SU-DHL-6 (cell line): ENCODE measurements at regions not wholly inside any gene's neighbourhood (a gene's known extent, or its start where the extent isn't known, plus 50 kb on each side); places are given as distances from the start of the nearest gene placed in this dataset.
A peak's percentile ranks its signal among the peaks of the same experiment; 100 is the strongest.

Source experiments
- H2AFZ ChIP-seq: fragments of 200-600 bp; sonication (generic); 2 replicates; pipeline ENCODE4 v1.6.1; 2014; ENCODE audit warnings: low read depth, mild to moderate bottlenecking, moderate library complexity, mixed read lengths, antibody characterized with exemption, low read length; ENCODE audit not compliant: severe bottlenecking
- H3F3A ChIP-seq: fragments of 200-600 bp; shearing (Covaris generic); 2 replicates; pipeline ENCODE4 v1.6.0; 2016; ENCODE audit warnings: antibody characterized with exemption, mild to moderate bottlenecking; ENCODE audit not compliant: insufficient read depth
- H3K27ac ChIP-seq: fragments of 200-600 bp; sonication (generic); 2 replicates; pipeline ENCODE4 v1.5.1; 2016; ENCODE audit warnings: low read depth, mild to moderate bottlenecking, low read length, moderate library complexity, mixed read lengths
- H3K27me3 ChIP-seq: fragments of 200-600 bp; sonication (generic), shearing (Covaris generic); 2 replicates; pipeline ENCODE4 v1.6.0; 2014; ENCODE audit warnings: mild to moderate bottlenecking, low read length
- H3K36me3 ChIP-seq: fragments of 200-600 bp; sonication (generic); 2 replicates; pipeline ENCODE4 v1.6.1; 2014; ENCODE audit warnings: mild to moderate bottlenecking, low read length, mixed read lengths
- H3K4me2 ChIP-seq: fragments of 300-600, 200-600 bp; shearing (Covaris generic), sonication (generic); 2 replicates; pipeline ENCODE4 v1.6.0; 2014; ENCODE audit warnings: low read length, low read depth, mild to moderate bottlenecking; ENCODE audit not compliant: poor library complexity, severe bottlenecking
- H3K4me3 ChIP-seq: fragments of 200-600 bp; sonication (generic); 2 replicates; pipeline ENCODE4 v1.5.1; 2014; ENCODE audit warnings: antibody characterized with exemption, low read length, mild to moderate bottlenecking, mixed read lengths; ENCODE audit not compliant: insufficient read depth, poor library complexity, severe bottlenecking
- H3K79me2 ChIP-seq: fragments of 200-600 bp; sonication (generic); 2 replicates; pipeline ENCODE4 v1.6.1; 2014; ENCODE audit warnings: mild to moderate bottlenecking, low read length, moderate library complexity; ENCODE audit not compliant: insufficient read depth
- H3K9ac ChIP-seq: fragments of 200-600 bp; sonication (generic); 2 replicates; pipeline ENCODE4 v1.7.0; 2014; ENCODE audit warnings: mild to moderate bottlenecking, low read length
- H3K9me2 ChIP-seq: fragments of 200-600 bp; sonication (generic); replicated peaks from 2 replicates; pipeline ENCODE4 v1.6.1; 2014; ENCODE audit warnings: low read length; ENCODE audit not compliant: insufficient read depth
- H3K9me3 ChIP-seq: fragments of 200-600 bp; sonication (generic); 2 replicates; pipeline ENCODE4 v1.6.1; 2014; ENCODE audit warnings: low read length, mixed read lengths; ENCODE audit not compliant: insufficient read depth
- H4K20me1 ChIP-seq: fragments of 200-600 bp; sonication (generic); 2 replicates; pipeline ENCODE4 v1.6.1; 2014; ENCODE audit warnings: low read depth, mild to moderate bottlenecking, antibody characterized with exemption, low read length, moderate library complexity, mixed read lengths
- EZH2phosphoT487 ChIP-seq: fragments of 200-600 bp; sonication (generic), shearing (Covaris generic); conservative IDR thresholded peaks from 2 replicates; pipeline ENCODE4 v1.6.1; 2018; ENCODE audit warnings: mild to moderate bottlenecking, antibody characterized with exemption, low read length, moderate library complexity, mixed read lengths
- TF ChIP-seq, protein P1 (sequence below): fragments of 200-600 bp; sonication (generic); IDR thresholded peaks from one replicate; pipeline ENCODE4 v1.5.1; 2017; ENCODE audit warnings: antibody characterized with exemption, mild to moderate bottlenecking, low read length, moderate library complexity; ENCODE audit not compliant: insufficient read depth, poor library complexity, severe bottlenecking

- no peaks in the 10 kb centered on the region for H3K36me3 ChIP-seq
- no peak overlapping the region for H2AFZ ChIP-seq
- H3F3A ChIP-seq = no peaks in the 10 kb centered on the region
- no peaks in the 10 kb centered on the region for H3K79me2 ChIP-seq
- no peak overlapping the region for H3K4me2 ChIP-seq
- TF ChIP-seq, protein P1, sequence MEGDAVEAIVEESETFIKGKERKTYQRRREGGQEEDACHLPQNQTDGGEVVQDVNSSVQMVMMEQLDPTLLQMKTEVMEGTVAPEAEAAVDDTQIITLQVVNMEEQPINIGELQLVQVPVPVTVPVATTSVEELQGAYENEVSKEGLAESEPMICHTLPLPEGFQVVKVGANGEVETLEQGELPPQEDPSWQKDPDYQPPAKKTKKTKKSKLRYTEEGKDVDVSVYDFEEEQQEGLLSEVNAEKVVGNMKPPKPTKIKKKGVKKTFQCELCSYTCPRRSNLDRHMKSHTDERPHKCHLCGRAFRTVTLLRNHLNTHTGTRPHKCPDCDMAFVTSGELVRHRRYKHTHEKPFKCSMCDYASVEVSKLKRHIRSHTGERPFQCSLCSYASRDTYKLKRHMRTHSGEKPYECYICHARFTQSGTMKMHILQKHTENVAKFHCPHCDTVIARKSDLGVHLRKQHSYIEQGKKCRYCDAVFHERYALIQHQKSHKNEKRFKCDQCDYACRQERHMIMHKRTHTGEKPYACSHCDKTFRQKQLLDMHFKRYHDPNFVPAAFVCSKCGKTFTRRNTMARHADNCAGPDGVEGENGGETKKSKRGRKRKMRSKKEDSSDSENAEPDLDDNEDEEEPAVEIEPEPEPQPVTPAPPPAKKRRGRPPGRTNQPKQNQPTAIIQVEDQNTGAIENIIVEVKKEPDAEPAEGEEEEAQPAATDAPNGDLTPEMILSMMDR = peak; percentile 28
- no peak for TF ChIP-seq EZH2phosphoT487
- no peaks in the 10 kb centered on the region for H4K20me1 ChIP-seq
- no peaks in the 10 kb centered on the region for H3K9me3 ChIP-seq
- H3K9me2 ChIP-seq = no peaks in the 10 kb centered on the region
- H3K4me3 ChIP-seq = no peak overlapping the region
- H3K27me3 ChIP-seq = no peaks in the 10 kb centered on the region
- no peak overlapping the region for H3K9ac ChIP-seq
- no peak overlapping the region for H3K27ac ChIP-seq
Observed at GRCh38 chr1:98053471-98054366, 132.9 kb upstream of the DPYD start.

- TF ChIP-seq, protein P1 = peak; percentile 89
- TF ChIP-seq EZH2phosphoT487 = no peak
- H3K36me3 ChIP-seq = no peaks in the 10 kb centered on the region
- H3K9me3 ChIP-seq = no peaks in the 10 kb centered on the region
- H3F3A ChIP-seq = no peaks in the 10 kb centered on the region
- no peaks in the 10 kb centered on the region for H3K27me3 ChIP-seq
- H3K79me2 ChIP-seq = no peaks in the 10 kb centered on the region
- H3K4me2 ChIP-seq = no peak overlapping the region
- no peak overlapping the region for H2AFZ ChIP-seq
- no peaks in the 10 kb centered on the region for H3K9me2 ChIP-seq
- no peak overlapping the region for H3K4me3 ChIP-seq
- no peak overlapping the region for H3K27ac ChIP-seq
- H4K20me1 ChIP-seq = no peaks in the 10 kb centered on the region
- H3K9ac ChIP-seq = no peak overlapping the region
Observed at GRCh38 chr1:98051065-98051675, 130.3 kb upstream of the DPYD start.

DNA sequence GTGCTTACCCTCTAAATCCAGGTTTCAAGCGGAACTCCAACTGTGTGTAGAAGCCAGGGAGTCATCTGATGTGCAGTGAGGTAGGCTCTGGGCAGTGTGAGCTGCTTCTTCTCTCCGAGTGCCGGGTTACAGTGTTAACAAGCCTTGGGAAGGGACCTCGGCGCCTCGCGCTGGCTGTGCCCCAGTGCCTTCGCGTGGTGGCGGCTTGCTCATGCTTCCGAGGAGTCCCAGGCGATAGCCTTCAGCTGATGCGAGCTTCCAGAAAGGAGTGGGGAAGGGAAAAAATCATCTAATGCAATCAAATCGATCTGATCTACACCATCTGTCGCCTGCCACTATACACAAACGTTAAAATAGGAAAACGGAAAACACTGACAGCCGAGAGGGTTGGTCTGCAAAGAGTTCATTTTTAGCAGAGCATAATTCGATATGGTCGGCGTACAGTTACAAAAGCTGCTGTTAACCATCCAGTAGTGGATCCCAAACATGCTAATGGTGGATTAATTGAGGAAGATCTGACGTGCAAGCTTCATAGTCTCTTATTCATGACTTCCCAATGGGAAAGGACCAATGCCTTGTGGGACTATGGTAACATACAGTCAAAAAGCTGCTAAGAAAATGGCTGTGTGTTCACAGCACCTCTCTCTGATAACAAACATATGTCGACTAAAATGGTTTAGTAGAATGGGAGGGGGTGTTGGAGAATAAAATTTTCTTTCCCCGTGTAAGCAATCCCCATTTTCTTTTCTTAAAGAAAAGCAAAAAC is 128.7 kb upstream of the DPYD start:
- no peaks in the 10 kb centered on the region for H3K9me2 ChIP-seq
- H3K79me2 ChIP-seq = no peaks in the 10 kb centered on the region
- no peak overlapping the region for H3K9ac ChIP-seq
- no peaks in the 10 kb centered on the region for H3F3A ChIP-seq
- H2AFZ ChIP-seq = no peak overlapping the region
- H3K27me3 ChIP-seq = no peaks in the 10 kb centered on the region
- H3K4me2 ChIP-seq = no peak overlapping the region
- H4K20me1 ChIP-seq = no peaks in the 10 kb centered on the region
- no peak overlapping the region for H3K27ac ChIP-seq
- H3K9me3 ChIP-seq = no peaks in the 10 kb centered on the region
- no peak overlapping the region for H3K4me3 ChIP-seq
- TF ChIP-seq, protein P1 = no peak
- TF ChIP-seq EZH2phosphoT487 = no peak
- H3K36me3 ChIP-seq = no peaks in the 10 kb centered on the region
